K562 (cell line): ENCODE measurements at regions not wholly inside any gene's neighbourhood (a gene's known extent, or its start where the extent isn't known, plus 50 kb on each side); places are given as distances from the start of the nearest gene placed in this dataset.

ENCODE experiments used
- ARNT ChIP-seq, 2 experiments: fragments of 450-650 bp; IDR thresholded peaks; 2 replicates each; pipeline ENCODE4 v1.6.1; 2016; ENCODE audit warnings: mild to moderate bottlenecking in 1 of 2
- ATF6 ChIP-seq: sonication (generic); formaldehyde crosslinking; IDR thresholded peaks from 2 replicates; pipeline ENCODE4 v1.4.0; 2020; ENCODE audit warnings: mild to moderate bottlenecking, missing genetic modification reagents
- CBX2 ChIP-seq: fragments of 200-600 bp; sonication (generic); IDR thresholded peaks from one replicate; pipeline ENCODE4 v1.6.1; 2012; ENCODE audit warnings: mild to moderate bottlenecking, low read length, inconsistent platforms; ENCODE audit not compliant: insufficient read depth, poor library complexity, severe bottlenecking
- EP300 ChIP-seq: IDR thresholded peaks from 2 replicates; pipeline ENCODE4 v1.6.1; 2012; ENCODE audit warnings: low read length, improper control_type of control experiment
- GABPA ChIP-seq: fragments of 200-800 bp; sonication (Bioruptor generic); conservative IDR thresholded peaks from 2 replicates; pipeline ENCODE4 v1.6.1; 2016; ENCODE audit warnings: low read depth, missing genetic modification characterization, missing compliant biosample characterization
- HNRNPK ChIP-seq: fragments of 200-400 bp; formaldehyde crosslinking; IDR thresholded peaks from one replicate; pipeline ENCODE4 v1.6.1; 2018; ENCODE audit warnings: mild to moderate bottlenecking, low read depth, low read length; ENCODE audit not compliant: poor library complexity, severe bottlenecking
- L3MBTL2 ChIP-seq: fragments of 450-650 bp; IDR thresholded peaks from 2 replicates; pipeline ENCODE4 v1.6.1; 2016; ENCODE audit warnings: mild to moderate bottlenecking, moderate library complexity
- MCM5 ChIP-seq: fragments of 450-650 bp; IDR thresholded peaks from 2 replicates; pipeline ENCODE4 v1.6.1; 2016; ENCODE audit warnings: low read depth
- NCOA6 ChIP-seq: fragments of 450-650 bp; IDR thresholded peaks from 2 replicates; pipeline ENCODE4 v1.6.1; 2017; ENCODE audit warnings: mild to moderate bottlenecking
- NRF1 ChIP-seq, 2 experiments: fragments of 450-650 bp; IDR thresholded peaks in 1 of 2; conservative IDR thresholded peaks in 1 of 2; 2 replicates each; pipeline ENCODE4 v1.6.1; 2014; ENCODE audit warnings: mild to moderate bottlenecking in 2 of 2
- PHTF2 ChIP-seq: fragments of 250-450 bp; sonication (Bioruptor Pico); IDR thresholded peaks from 2 replicates; pipeline ENCODE4 v1.5.0; 2021; ENCODE audit warnings: mild to moderate bottlenecking
- TAF7 ChIP-seq: fragments of 450-650 bp; IDR thresholded peaks from 2 replicates; pipeline ENCODE4 v1.6.1; 2016; ENCODE audit warnings: missing genetic modification characterization, missing compliant biosample characterization
- ZNF282 ChIP-seq: sonication (generic); formaldehyde crosslinking; IDR thresholded peaks from 2 replicates; pipeline ENCODE4 v1.8.1; 2023; ENCODE audit warnings: missing genetic modification reagents
- ZNF431 ChIP-seq: sonication (generic); formaldehyde crosslinking; IDR thresholded peaks from 2 replicates; pipeline ENCODE4 v1.8.0; 2022; ENCODE audit warnings: mild to moderate bottlenecking, missing genetic modification reagents
- ZNF551 ChIP-seq: fragments of 250-450 bp; sonication (Bioruptor Pico); IDR thresholded peaks from 2 replicates; pipeline ENCODE4 v1.5.0; 2021; ENCODE audit warnings: mild to moderate bottlenecking, moderate library complexity
- TF ChIP-seq, protein P1 (sequence below): fragments of 250-450 bp; sonication (Bioruptor Pico); IDR thresholded peaks from 2 replicates; pipeline ENCODE4 v1.5.0; 2021; ENCODE audit warnings: mild to moderate bottlenecking, moderate library complexity
- TF ChIP-seq, protein P2 (sequence below): fragments of 250-450 bp; sonication (Bioruptor Pico); IDR thresholded peaks from 2 replicates; pipeline ENCODE4 v1.8.0; 2022; ENCODE audit warnings: moderate library complexity, mild to moderate bottlenecking, inconsistent platforms

GRCh38 chr3:72123908-72124441 lies 339.0 kb upstream of the PROK2 start (continued):
- TF ChIP-seq ZNF431 (no peak), MCM5 (no peak), CBX2 (no peak), L3MBTL2 (peak; percentile 20; the same call in 1 of the 2 replicates), ARNT (IDR thresholded peaks at IDR 0.05) (no peak), GABPA (tag) (no peak), ZNF551 (CRISPR knock-in tag) (no peak), PHTF2 (CRISPR knock-in tag) (no peak), ZNF282 (CRISPR knock-in tag) (no peak), HNRNPK (no peak), ATF6 (CRISPR knock-in tag) (no peak), EP300 (peak; percentile 57; the same call in 1 of the 2 replicates), NCOA6 (no peak), TAF7 (no peak), NRF1 (conservative IDR thresholded peaks at IDR 0.05 in 1 of 2, IDR thresholded peaks at IDR 0.05 in 1 of 2) (no peak)
- TF ChIP-seq, protein P1, sequence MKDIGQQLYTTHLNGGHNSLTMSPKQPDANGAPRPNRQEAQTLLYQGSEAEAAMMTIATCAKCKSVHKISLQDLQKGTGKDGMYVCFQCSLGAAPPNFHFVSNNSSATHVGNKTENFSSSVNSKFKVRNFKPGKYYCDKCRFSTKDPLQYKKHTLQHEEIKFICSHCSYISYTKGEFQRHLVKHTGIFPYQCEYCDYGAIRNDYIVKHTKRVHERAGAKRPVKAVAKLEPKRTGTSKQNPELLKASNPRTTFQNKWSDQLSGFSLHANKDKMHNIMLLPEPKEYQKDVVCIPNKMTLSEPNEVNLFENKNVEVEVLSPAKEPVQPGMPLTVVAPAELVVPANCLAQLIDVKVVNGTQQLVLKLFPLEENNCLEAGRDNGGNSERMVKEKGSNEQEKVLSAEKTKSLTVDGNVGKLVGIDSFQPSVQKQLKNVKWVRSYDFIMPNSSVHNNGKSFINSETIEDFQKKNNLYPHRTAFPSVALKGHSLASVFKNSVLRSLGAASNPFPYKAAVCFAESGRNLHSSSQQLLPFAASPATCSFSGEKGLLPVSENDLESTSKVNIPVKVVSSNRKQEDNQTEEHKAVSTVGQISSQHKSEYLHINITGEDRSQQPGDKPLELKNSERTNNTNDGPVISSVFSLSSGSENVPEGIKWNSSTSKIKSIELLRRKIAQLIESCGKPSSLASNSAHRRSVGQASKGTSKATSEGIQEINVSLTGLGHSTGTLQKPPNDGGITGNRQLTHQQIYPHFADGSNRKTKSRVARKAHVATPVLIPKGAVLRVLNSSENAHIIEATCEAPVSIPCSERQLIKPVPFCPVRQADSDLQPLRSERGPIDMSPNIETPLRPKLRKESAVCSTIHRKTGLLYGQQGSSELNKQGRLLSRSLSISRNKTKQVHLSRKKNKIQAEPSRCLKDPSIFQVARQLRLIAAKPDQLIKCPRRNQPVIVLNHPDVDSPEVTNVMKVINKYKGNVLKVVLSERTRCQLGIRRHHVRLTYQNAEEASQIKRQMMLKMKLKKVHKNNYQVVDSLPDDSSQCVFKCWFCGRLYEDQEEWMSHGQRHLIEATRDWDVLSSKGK (CRISPR knock-in tag), result no peak
- TF ChIP-seq, protein P2, sequence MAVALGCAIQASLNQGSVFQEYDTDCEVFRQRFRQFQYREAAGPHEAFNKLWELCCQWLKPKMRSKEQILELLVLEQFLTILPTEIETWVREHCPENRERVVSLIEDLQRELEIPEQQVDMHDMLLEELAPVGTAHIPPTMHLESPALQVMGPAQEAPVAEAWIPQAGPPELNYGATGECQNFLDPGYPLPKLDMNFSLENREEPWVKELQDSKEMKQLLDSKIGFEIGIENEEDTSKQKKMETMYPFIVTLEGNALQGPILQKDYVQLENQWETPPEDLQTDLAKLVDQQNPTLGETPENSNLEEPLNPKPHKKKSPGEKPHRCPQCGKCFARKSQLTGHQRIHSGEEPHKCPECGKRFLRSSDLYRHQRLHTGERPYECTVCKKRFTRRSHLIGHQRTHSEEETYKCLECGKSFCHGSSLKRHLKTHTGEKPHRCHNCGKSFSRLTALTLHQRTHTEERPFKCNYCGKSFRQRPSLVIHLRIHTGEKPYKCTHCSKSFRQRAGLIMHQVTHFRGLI, result no peak
